ENCODE measurements at regions not wholly inside any gene's neighbourhood (a gene's known extent, or its start where the extent isn't known, plus 50 kb on each side); places are given as distances from the start of the nearest gene placed in this dataset.

DNA sequence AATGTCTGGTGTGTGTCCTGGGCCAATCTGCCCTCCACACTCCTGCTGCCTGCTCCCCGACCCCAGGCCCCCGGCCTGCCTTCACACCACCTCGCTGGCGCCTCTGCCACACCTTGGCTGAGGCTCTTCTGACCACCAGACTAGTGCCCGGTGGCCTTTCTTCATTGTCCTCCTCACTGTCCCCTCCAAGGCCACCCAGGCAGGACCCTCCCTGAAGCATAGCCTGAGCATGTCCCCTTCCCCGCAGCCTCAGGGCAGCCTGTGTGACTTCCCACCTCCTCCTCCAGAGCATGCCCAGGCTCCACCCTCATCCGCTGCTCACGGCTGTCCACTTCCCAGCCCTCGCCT is 154.6 kb downstream of the OLFM1 start:
- TF ChIP-seq CTCF (IDR thresholded peaks at IDR 0.05) (no peak), POLR2A (IDR thresholded peaks at IDR 0.05) (no peak), POLR2AphosphoS5 (IDR thresholded peaks at IDR 0.05; ENCODE audit: insufficient read depth in 1 of 2, low read depth in 1 of 2) (no peak)

Measured in vagina (tissue), 2 donors.